ENCODE measurements at regions not wholly inside any gene's neighbourhood (a gene's known extent, or its start where the extent isn't known, plus 50 kb on each side); places are given as distances from the start of the nearest gene placed in this dataset.

DNA sequence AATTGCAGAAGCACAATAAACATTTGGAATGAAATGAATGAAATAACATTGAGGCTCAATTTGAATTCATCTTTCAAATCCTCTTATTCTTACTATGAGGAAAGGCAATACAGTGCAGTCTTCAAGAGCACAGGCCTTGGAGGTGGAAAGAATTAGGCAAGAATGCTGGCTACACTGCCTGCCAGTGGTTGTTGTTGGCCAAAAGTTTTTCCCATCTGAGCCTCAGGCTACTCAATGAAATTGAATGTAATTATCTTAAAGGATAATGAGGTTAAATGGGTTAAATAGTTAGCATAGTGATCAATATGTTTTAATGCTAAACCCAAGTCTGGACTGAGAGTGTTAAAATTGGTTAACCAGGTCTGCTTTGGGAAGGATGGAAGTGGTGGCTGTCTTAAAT lies 140.9 kb downstream of the MBL2 start:
- Histone ChIP-seq H4K91ac (ENCODE audit: insufficient read depth, low read depth, low read length) (no peak overlapping the region), H3K4me3 (ENCODE audit: insufficient read depth, low read depth, low read length) (no peak overlapping the region), H2BK15ac (ENCODE audit: low read depth, low read length) (no peak overlapping the region), H4K5ac (ENCODE audit: low read depth, low read length) (no peak overlapping the region), H2BK20ac (ENCODE audit: low read depth, low read length) (no peak overlapping the region), H2AK5ac (ENCODE audit: low read depth, low read length) (no peak overlapping the region), H3K36me3 (ENCODE audit: control insufficient read depth, insufficient read depth, low read length) (no peaks in the 10 kb centered on the region), H3K9me3 (ENCODE audit: control insufficient read depth, insufficient read depth, low read length) (no peaks in the 10 kb centered on the region), H2AFZ (replicated peaks; ENCODE audit: low read length, poor library complexity) (no peak overlapping the region), H2BK120ac (ENCODE audit: low read depth, low read length) (no peak overlapping the region), H3K79me1 (ENCODE audit: low read depth in 1 of 2, low read length in 2 of 2) (no peaks in the 10 kb centered on the region), H3K9ac (ENCODE audit: low read depth, low read length) (no peak overlapping the region), H2BK5ac (ENCODE audit: low read depth, low read length, poor library complexity, severe bottlenecking) (no peak overlapping the region), H3K23ac (ENCODE audit: low read depth, low read length) (no peak overlapping the region), H3K18ac (ENCODE audit: low read depth, low read length) (no peak overlapping the region), H3K27ac (ENCODE audit: insufficient read depth, low read length) (no peak overlapping the region), H3K4ac (ENCODE audit: low read depth, low read length) (no peak overlapping the region), H3K14ac (replicated peaks; ENCODE audit: low read depth, low read length) (no peak overlapping the region), H3K9me1 (ENCODE audit: insufficient read depth, low read length) (peaks cover 3% of the 10 kb centered on the region; the same call in 1 of the 2 replicates), H3K27me3 (ENCODE audit: control insufficient read depth, insufficient read depth, low read length) (no peaks in the 10 kb centered on the region; the same call in 1 of the 2 replicates), H2AK9ac (replicated peaks; ENCODE audit: low read depth, low read length, poor library complexity) (no peak overlapping the region), H3K4me2 (ENCODE audit: low read depth, low read length) (no peak overlapping the region), H3K56ac (ENCODE audit: extremely low read depth, insufficient read depth, low read length) (no peak overlapping the region), H3K4me1 (ENCODE audit: control insufficient read depth, insufficient read depth, low read length) (no peaks in the 10 kb centered on the region), H4K20me1 (ENCODE audit: insufficient read depth, low read length) (no peaks in the 10 kb centered on the region), H4K8ac (ENCODE audit: low read depth in 2 of 2, low read length in 2 of 2) (no peak overlapping the region)
- ChIA-PET POLR2A (ENCODE audit: unreplicated experiment) (no interaction called here), CTCF (no interaction called here)
- TF ChIP-seq POLR2A (IDR thresholded peaks at IDR 0.05; ENCODE audit: low read depth, low read length) (no peak), CEBPB (IDR thresholded peaks at IDR 0.05; ENCODE audit: low read depth, low read length) (no peak), MAFK (IDR thresholded peaks at IDR 0.05; ENCODE audit: low read depth, low read length) (no peak), RAD21 (IDR thresholded peaks at IDR 0.05; ENCODE audit: low read length) (no peak), ELK1 (IDR thresholded peaks at IDR 0.05; ENCODE audit: borderline replicate concordance, low read depth, low read length) (no peak), BHLHE40 (IDR thresholded peaks at IDR 0.05; ENCODE audit: low read depth, low read length) (no peak), FOS (IDR thresholded peaks at IDR 0.05; ENCODE audit: low read depth, low read length) (no peak), CHD1 (IDR thresholded peaks at IDR 0.05; ENCODE audit: low read depth, low read length) (no peak), NFE2L2 (IDR thresholded peaks at IDR 0.05; ENCODE audit: low read depth, low read length) (no peak), RFX5 (IDR thresholded peaks at IDR 0.05; ENCODE audit: low read depth, low read length) (no peak), MXI1 (IDR thresholded peaks at IDR 0.05; ENCODE audit: borderline replicate concordance, low read depth, low read length) (no peak), RCOR1 (IDR thresholded peaks at IDR 0.05; ENCODE audit: insufficient replicate concordance, low read length) (no peak), SMC3 (IDR thresholded peaks at IDR 0.05; ENCODE audit: low read depth, low read length) (no peak), MAZ (IDR thresholded peaks at IDR 0.05; ENCODE audit: borderline replicate concordance, low read depth, low read length) (no peak)
- TF ChIP-seq, protein P1, sequence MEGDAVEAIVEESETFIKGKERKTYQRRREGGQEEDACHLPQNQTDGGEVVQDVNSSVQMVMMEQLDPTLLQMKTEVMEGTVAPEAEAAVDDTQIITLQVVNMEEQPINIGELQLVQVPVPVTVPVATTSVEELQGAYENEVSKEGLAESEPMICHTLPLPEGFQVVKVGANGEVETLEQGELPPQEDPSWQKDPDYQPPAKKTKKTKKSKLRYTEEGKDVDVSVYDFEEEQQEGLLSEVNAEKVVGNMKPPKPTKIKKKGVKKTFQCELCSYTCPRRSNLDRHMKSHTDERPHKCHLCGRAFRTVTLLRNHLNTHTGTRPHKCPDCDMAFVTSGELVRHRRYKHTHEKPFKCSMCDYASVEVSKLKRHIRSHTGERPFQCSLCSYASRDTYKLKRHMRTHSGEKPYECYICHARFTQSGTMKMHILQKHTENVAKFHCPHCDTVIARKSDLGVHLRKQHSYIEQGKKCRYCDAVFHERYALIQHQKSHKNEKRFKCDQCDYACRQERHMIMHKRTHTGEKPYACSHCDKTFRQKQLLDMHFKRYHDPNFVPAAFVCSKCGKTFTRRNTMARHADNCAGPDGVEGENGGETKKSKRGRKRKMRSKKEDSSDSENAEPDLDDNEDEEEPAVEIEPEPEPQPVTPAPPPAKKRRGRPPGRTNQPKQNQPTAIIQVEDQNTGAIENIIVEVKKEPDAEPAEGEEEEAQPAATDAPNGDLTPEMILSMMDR (conservative IDR thresholded peaks at IDR 0.05; ENCODE audit: low read depth, low read length) = no peak
- TF ChIP-seq, protein P2, sequence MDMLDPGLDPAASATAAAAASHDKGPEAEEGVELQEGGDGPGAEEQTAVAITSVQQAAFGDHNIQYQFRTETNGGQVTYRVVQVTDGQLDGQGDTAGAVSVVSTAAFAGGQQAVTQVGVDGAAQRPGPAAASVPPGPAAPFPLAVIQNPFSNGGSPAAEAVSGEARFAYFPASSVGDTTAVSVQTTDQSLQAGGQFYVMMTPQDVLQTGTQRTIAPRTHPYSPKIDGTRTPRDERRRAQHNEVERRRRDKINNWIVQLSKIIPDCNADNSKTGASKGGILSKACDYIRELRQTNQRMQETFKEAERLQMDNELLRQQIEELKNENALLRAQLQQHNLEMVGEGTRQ (IDR thresholded peaks at IDR 0.05; ENCODE audit: low read depth, low read length) = no peak
- intact Hi-C loops (cut with micrococcal nuclease) = no loop called here
- ATAC-seq (ENCODE audit: low read depth) (no peak), DNase-seq (no peak)
- BruUV-seq (replicated peaks) = no TSS peak
- in situ Hi-C loops (cut with MboI; ENCODE audit: low sequenced_read_pairs) = no loop called here
- dilution Hi-C loops (cut with HindIII; ENCODE audit: low sequenced_read_pairs, unreplicated experiment) = no loop called here

Data from IMR-90 (cell line).